ENCODE measurements at regions not wholly inside any gene's neighbourhood (a gene's known extent, or its start where the extent isn't known, plus 50 kb on each side); places are given as distances from the start of the nearest gene placed in this dataset.

DNA sequence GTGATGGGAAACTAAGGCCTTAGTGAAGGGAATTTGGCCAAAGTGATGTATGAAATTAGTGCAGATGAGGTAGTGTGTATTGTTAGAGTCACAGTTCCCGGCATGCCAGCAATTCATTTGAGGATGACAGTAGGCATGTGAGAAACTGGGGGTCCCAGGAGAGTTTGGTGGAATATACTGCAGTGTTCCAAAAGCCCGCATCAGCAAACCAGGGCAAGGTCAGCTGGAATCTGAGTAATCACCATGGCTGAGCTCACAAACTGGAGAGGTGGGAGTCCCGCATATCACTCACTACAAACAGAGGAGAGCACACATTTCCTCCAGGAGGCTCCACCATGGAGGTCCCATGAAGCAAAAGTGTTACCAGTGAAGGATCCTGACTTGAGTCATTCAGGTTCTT, 740.7 kb downstream of the TNS3 start:
- Mint-ChIP-seq H3K9me3 (peaks cover 0 to 9% of the 10 kb centered on the region in 2 donors), H3K4me1 (no peaks in the 10 kb centered on the region), H3K36me3 (no peaks in the 10 kb centered on the region), H3K27me3 (ENCODE audit: low read depth in 2 of 2) (no peaks in the 10 kb centered on the region), H3K4me3 (no peak overlapping the region), H3K27ac (no peak overlapping the region)
- H3K4me1 ChIP-seq (ENCODE audit: control insufficient read depth, insufficient read depth, low read length), result no peaks in the 10 kb centered on the region
- no peaks in the 10 kb centered on the region for H3K27me3 ChIP-seq (ENCODE audit: control insufficient read depth, insufficient read depth, low read length)
- intact Hi-C loops (cut with micrococcal nuclease), result no loop called here
- 94% methylated on average over 3 of the region's 3 CpGs for WGBS (ENCODE audit: insufficient coverage)
- no peak overlapping the region for H3K27ac ChIP-seq (ENCODE audit: low read length)
- TF ChIP-seq, protein P1, sequence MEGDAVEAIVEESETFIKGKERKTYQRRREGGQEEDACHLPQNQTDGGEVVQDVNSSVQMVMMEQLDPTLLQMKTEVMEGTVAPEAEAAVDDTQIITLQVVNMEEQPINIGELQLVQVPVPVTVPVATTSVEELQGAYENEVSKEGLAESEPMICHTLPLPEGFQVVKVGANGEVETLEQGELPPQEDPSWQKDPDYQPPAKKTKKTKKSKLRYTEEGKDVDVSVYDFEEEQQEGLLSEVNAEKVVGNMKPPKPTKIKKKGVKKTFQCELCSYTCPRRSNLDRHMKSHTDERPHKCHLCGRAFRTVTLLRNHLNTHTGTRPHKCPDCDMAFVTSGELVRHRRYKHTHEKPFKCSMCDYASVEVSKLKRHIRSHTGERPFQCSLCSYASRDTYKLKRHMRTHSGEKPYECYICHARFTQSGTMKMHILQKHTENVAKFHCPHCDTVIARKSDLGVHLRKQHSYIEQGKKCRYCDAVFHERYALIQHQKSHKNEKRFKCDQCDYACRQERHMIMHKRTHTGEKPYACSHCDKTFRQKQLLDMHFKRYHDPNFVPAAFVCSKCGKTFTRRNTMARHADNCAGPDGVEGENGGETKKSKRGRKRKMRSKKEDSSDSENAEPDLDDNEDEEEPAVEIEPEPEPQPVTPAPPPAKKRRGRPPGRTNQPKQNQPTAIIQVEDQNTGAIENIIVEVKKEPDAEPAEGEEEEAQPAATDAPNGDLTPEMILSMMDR (IDR thresholded peaks at IDR 0.05), result no peak
- H3K4me3 ChIP-seq (ENCODE audit: low read length), result no peak overlapping the region
- no peaks in the 10 kb centered on the region for H3K36me3 ChIP-seq (ENCODE audit: control insufficient read depth, insufficient read depth, low read length)
- ATAC-seq (no peak), DNase-seq (no peak)
- peaks cover 6% of the 10 kb centered on the region for H3K9me3 ChIP-seq (ENCODE audit: control insufficient read depth, insufficient read depth, low read length)

DNA sequence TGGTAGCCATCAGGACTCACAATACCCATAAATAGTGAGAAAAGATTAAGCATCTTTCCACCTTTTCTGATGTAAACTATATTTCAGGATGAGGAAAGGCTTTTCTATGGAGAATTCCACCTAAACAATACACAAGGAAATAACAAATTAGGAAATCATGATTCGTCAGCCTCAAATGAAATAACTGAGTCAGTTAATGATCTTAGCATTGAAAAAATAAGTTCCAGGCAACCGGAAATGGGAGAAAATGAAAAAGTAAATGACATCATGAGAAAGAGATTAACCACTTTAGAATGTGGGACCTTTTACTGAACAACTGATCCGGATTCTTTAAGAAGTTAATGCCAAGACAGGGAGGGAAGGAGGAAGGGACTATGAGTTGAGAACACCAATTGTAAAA, 742.3 kb downstream of the TNS3 start:
- intact Hi-C loops (cut with micrococcal nuclease), result no loop called here
- H3K4me3 ChIP-seq (ENCODE audit: low read length), result no peak overlapping the region
- ATAC-seq, result no peak
- no peaks in the 10 kb centered on the region for H3K4me1 ChIP-seq (ENCODE audit: control insufficient read depth, insufficient read depth, low read length)
- H3K27ac Mint-ChIP-seq, result no peak overlapping the region
- no peaks in the 10 kb centered on the region for H3K9me3 ChIP-seq (ENCODE audit: control insufficient read depth, insufficient read depth, low read length)
- no peak overlapping the region for H3K27ac ChIP-seq (ENCODE audit: low read length)
- no peaks in the 10 kb centered on the region for H3K36me3 Mint-ChIP-seq
- no peaks in the 10 kb centered on the region for H3K27me3 ChIP-seq (ENCODE audit: control insufficient read depth, insufficient read depth, low read length)
- no peaks in the 10 kb centered on the region for H3K4me1 Mint-ChIP-seq
- 64% methylated on average over 3 of the region's 3 CpGs for WGBS (ENCODE audit: insufficient coverage)
- peaks cover 0 to 6% of the 10 kb centered on the region in 2 donors for H3K9me3 Mint-ChIP-seq
- H3K4me3 Mint-ChIP-seq, result no peak overlapping the region
- no peaks in the 10 kb centered on the region for H3K36me3 ChIP-seq (ENCODE audit: control insufficient read depth, insufficient read depth, low read length)
- no peak for DNase-seq
- no peaks in the 10 kb centered on the region for H3K27me3 Mint-ChIP-seq (ENCODE audit: low read depth in 2 of 2)
- TF ChIP-seq, protein P1 (IDR thresholded peaks at IDR 0.05), result no peak

DNA sequence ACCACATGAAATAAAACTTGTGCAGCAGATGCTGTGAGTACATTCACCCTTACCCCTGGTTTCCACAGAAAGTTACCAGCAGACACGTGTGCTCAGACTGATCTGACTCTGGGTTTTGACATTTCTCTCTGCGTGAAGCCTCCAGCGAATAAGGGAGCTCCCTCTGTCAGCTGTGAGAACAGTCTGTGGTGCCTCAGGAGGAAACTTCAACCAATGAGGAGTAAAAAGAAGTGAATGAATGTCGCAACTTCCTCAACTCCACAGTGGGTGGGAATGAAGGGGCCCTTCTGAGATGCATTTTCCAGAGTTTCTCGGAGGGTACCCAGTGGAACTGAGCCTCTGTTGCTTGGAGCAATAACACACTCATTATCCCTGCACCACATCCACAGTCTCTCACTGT, 743.4 kb downstream of the TNS3 start:
- no peak overlapping the region for H3K27ac Mint-ChIP-seq
- Histone ChIP-seq H3K36me3 (ENCODE audit: control insufficient read depth, insufficient read depth, low read length) (no peaks in the 10 kb centered on the region), H3K9me3 (ENCODE audit: control insufficient read depth, insufficient read depth, low read length) (no peaks in the 10 kb centered on the region), H3K27ac (ENCODE audit: low read length) (no peak overlapping the region), H3K4me3 (ENCODE audit: low read length) (no peak overlapping the region), H3K4me1 (ENCODE audit: control insufficient read depth, insufficient read depth, low read length) (no peaks in the 10 kb centered on the region), H3K27me3 (ENCODE audit: control insufficient read depth, insufficient read depth, low read length) (no peaks in the 10 kb centered on the region)
- TF ChIP-seq, protein P1 (IDR thresholded peaks at IDR 0.05), result no peak
- H3K27me3 Mint-ChIP-seq (ENCODE audit: low read depth in 2 of 2), result no peaks in the 10 kb centered on the region
- no peak for DNase-seq
- intact Hi-C loops (cut with micrococcal nuclease), result no loop called here
- no peaks in the 10 kb centered on the region for H3K36me3 Mint-ChIP-seq
- 79% methylated on average over 5 of the region's 5 CpGs for WGBS (ENCODE audit: insufficient coverage)
- H3K4me3 Mint-ChIP-seq, result no peak overlapping the region
- no peak for ATAC-seq
- peaks cover 0 to 9% of the 10 kb centered on the region in 2 donors for H3K9me3 Mint-ChIP-seq
- H3K4me1 Mint-ChIP-seq, result no peaks in the 10 kb centered on the region

DNA sequence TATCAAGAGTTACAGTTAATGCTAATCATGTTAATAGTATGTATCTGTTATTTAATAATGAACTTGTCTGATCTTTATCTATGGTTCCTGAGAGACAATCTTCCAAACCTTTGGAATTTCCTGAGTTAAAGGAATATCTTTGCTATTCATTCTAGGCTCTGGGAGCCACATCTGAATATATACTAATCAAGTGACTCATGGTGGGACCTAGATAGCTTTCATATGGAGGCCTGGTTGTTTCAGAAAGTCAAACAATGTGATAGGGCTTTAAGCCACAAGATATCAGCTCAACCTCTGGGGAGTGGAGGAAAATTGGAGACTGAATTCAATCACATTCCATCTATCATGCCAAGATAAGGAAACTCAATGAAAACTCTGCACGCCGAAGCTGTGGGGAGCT, 746.4 kb downstream of the TNS3 start:
- Mint-ChIP-seq H3K27me3 (ENCODE audit: low read depth in 2 of 2) (no peaks in the 10 kb centered on the region), H3K36me3 (no peaks in the 10 kb centered on the region), H3K27ac (no peak overlapping the region), H3K9me3 (peaks cover 0 to 7% of the 10 kb centered on the region in 2 donors), H3K4me1 (no peaks in the 10 kb centered on the region), H3K4me3 (no peak overlapping the region)
- intact Hi-C loops (cut with micrococcal nuclease), result no loop called here
- ATAC-seq (no peak), DNase-seq (no peak)
- Histone ChIP-seq H3K36me3 (ENCODE audit: control insufficient read depth, insufficient read depth, low read length) (no peaks in the 10 kb centered on the region), H3K4me1 (ENCODE audit: control insufficient read depth, insufficient read depth, low read length) (no peaks in the 10 kb centered on the region), H3K27ac (ENCODE audit: low read length) (no peak overlapping the region), H3K4me3 (ENCODE audit: low read length) (no peak overlapping the region), H3K9me3 (ENCODE audit: control insufficient read depth, insufficient read depth, low read length) (no peaks in the 10 kb centered on the region), H3K27me3 (ENCODE audit: control insufficient read depth, insufficient read depth, low read length) (no peaks in the 10 kb centered on the region)
- TF ChIP-seq, protein P1 (IDR thresholded peaks at IDR 0.05), result no peak
- WGBS (ENCODE audit: insufficient coverage), result 88% methylated on average over 2 of the region's 2 CpGs

Measured in natural killer cell (primary cell).